IMR-90 (cell line): ENCODE measurements at regions not wholly inside any gene's neighbourhood (a gene's known extent, or its start where the extent isn't known, plus 50 kb on each side); places are given as distances from the start of the nearest gene placed in this dataset.

Experiments
- BHLHE40 ChIP-seq: fragments of 150-350 bp; IDR thresholded peaks from 2 replicates; pipeline ENCODE4 v1.6.1; 2016; ENCODE audit warnings: mild to moderate bottlenecking, low read depth, low read length
- CEBPB ChIP-seq: IDR thresholded peaks from 2 replicates; pipeline ENCODE4 v1.6.1; 2012; ENCODE audit warnings: low read depth, low read length, improper control_type of control experiment
- CHD1 ChIP-seq: IDR thresholded peaks from 2 replicates; pipeline ENCODE4 v1.6.1; 2012; ENCODE audit warnings: low read depth, low read length, improper control_type of control experiment
- CTCF ChIP-seq: conservative IDR thresholded peaks from 2 replicates; pipeline ENCODE4 v1.5.1; 2012; ENCODE audit warnings: mild to moderate bottlenecking, low read depth, low read length, improper control_type of control experiment
- ELK1 ChIP-seq: fragments of 150-350 bp; IDR thresholded peaks from 2 replicates; pipeline ENCODE4 v1.6.1; 2016; ENCODE audit warnings: low read depth, mild to moderate bottlenecking, low read length, moderate library complexity, borderline replicate concordance
- FOS ChIP-seq: fragments of 150-350 bp; IDR thresholded peaks from 2 replicates; pipeline ENCODE4 v1.6.1; 2016; ENCODE audit warnings: low read depth, low read length
- MAZ ChIP-seq: IDR thresholded peaks from 2 replicates; pipeline ENCODE4 v1.6.1; 2012; ENCODE audit warnings: low read depth, mild to moderate bottlenecking, low read length, improper control_type of control experiment, moderate library complexity, borderline replicate concordance
- POLR2A ChIP-seq: IDR thresholded peaks from 2 replicates; pipeline ENCODE4 v1.6.1; 2012; ENCODE audit warnings: mild to moderate bottlenecking, low read depth, low read length
- RAD21 ChIP-seq: IDR thresholded peaks from 2 replicates; pipeline ENCODE4 v1.6.1; 2012; ENCODE audit warnings: low read length, improper control_type of control experiment
- RFX5 ChIP-seq: IDR thresholded peaks from 2 replicates; pipeline ENCODE4 v1.8.0; 2012; ENCODE audit warnings: low read depth, mild to moderate bottlenecking, low read length, moderate library complexity
- SMC3 ChIP-seq: fragments of 150-350 bp; IDR thresholded peaks from 2 replicates; pipeline ENCODE4 v1.6.1; 2016; ENCODE audit warnings: low read depth, mild to moderate bottlenecking, antibody characterized with exemption, low read length, moderate library complexity
- USF2 ChIP-seq: fragments of 150-350 bp; IDR thresholded peaks from 2 replicates; pipeline ENCODE4 v1.6.1; 2017; ENCODE audit warnings: mild to moderate bottlenecking, antibody characterized with exemption, low read length, low read depth

- TF ChIP-seq RAD21 (no peak), BHLHE40 (no peak), CTCF (no peak), POLR2A (no peak), USF2 (no peak), CEBPB (no peak), MAZ (no peak), RFX5 (no peak), ELK1 (no peak), CHD1 (no peak), SMC3 (no peak), FOS (no peak)
Observed at GRCh38 chr2:212730994-212731393, 192.4 kb upstream of the ERBB4 start.
